ENCODE measurements at regions not wholly inside any gene's neighbourhood (a gene's known extent, or its start where the extent isn't known, plus 50 kb on each side); places are given as distances from the start of the nearest gene placed in this dataset.

- no peak overlapping the region for H3K27ac ChIP-seq (ENCODE audit: low read depth, low read length)
- no peaks in the 10 kb centered on the region for H3K9me2 ChIP-seq (replicated peaks; ENCODE audit: insufficient read depth, low read length)
- H3K36me3 ChIP-seq (ENCODE audit: low read length): no peaks in the 10 kb centered on the region
- no peaks in the 10 kb centered on the region for H3K79me2 ChIP-seq (ENCODE audit: insufficient read depth, low read length)
- H3K9me3 ChIP-seq (ENCODE audit: insufficient read depth, low read length): no peaks in the 10 kb centered on the region
- no peak for TF ChIP-seq EZH2phosphoT487 (conservative IDR thresholded peaks at IDR 0.05; ENCODE audit: low read length)
- TF ChIP-seq, protein P1, sequence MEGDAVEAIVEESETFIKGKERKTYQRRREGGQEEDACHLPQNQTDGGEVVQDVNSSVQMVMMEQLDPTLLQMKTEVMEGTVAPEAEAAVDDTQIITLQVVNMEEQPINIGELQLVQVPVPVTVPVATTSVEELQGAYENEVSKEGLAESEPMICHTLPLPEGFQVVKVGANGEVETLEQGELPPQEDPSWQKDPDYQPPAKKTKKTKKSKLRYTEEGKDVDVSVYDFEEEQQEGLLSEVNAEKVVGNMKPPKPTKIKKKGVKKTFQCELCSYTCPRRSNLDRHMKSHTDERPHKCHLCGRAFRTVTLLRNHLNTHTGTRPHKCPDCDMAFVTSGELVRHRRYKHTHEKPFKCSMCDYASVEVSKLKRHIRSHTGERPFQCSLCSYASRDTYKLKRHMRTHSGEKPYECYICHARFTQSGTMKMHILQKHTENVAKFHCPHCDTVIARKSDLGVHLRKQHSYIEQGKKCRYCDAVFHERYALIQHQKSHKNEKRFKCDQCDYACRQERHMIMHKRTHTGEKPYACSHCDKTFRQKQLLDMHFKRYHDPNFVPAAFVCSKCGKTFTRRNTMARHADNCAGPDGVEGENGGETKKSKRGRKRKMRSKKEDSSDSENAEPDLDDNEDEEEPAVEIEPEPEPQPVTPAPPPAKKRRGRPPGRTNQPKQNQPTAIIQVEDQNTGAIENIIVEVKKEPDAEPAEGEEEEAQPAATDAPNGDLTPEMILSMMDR (IDR thresholded peaks at IDR 0.05; ENCODE audit: insufficient read depth, low read length, poor library complexity, severe bottlenecking): no peak
- H2AFZ ChIP-seq (ENCODE audit: low read depth, low read length, severe bottlenecking): no peak overlapping the region
- no peaks in the 10 kb centered on the region for H3K27me3 ChIP-seq (ENCODE audit: low read length)
- no peaks in the 10 kb centered on the region for H3F3A ChIP-seq (ENCODE audit: insufficient read depth)
- no peak overlapping the region for H3K9ac ChIP-seq (ENCODE audit: low read length)
- H4K20me1 ChIP-seq (ENCODE audit: low read depth, low read length): no peaks in the 10 kb centered on the region
- no peak overlapping the region for H3K4me3 ChIP-seq (ENCODE audit: insufficient read depth, low read length, poor library complexity, severe bottlenecking)
- no peak overlapping the region for H3K4me2 ChIP-seq (ENCODE audit: low read depth, low read length, poor library complexity, severe bottlenecking)
These were observed 188.2 kb upstream of the PREP start for GRCh38 chr6:105591053-105591452.

DNA sequence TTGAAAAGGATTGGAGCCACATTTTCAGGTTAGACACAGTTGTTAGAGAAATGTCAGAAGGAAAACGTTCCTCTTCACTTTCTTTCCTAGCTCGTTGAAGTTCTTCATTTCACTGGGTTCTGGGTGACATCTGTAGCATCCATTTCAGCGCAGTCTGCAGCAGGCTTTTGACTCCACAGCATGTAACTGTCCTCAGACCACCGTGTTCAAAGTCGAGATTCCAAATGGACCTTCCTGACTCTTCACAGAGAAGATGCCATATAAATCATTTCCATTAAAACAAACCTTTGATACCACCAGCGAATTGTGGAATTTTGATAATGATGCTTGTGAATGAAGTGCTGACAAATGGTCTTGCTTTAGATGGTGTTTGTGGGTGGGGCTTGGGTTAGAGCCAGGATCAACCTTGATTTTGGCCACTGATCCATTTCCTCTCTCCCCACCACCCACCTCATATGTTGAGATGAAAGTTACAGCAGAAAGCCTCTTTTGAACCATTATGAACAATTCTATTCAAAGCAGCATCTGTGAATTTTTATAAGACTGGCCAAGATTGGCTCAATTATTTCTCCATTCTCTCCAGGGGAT is 185.3 kb upstream of the PREP start:
- Histone ChIP-seq H3F3A (ENCODE audit: insufficient read depth) (no peaks in the 10 kb centered on the region), H3K9me3 (ENCODE audit: insufficient read depth, low read length) (no peaks in the 10 kb centered on the region), H2AFZ (ENCODE audit: low read depth, low read length, severe bottlenecking) (no peak overlapping the region), H3K4me3 (ENCODE audit: insufficient read depth, low read length, poor library complexity, severe bottlenecking) (no peak overlapping the region), H4K20me1 (ENCODE audit: low read depth, low read length) (no peaks in the 10 kb centered on the region), H3K9me2 (replicated peaks; ENCODE audit: insufficient read depth, low read length) (no peaks in the 10 kb centered on the region), H3K4me2 (ENCODE audit: low read depth, low read length, poor library complexity, severe bottlenecking) (no peak overlapping the region), H3K9ac (ENCODE audit: low read length) (no peak overlapping the region), H3K79me2 (ENCODE audit: insufficient read depth, low read length) (no peaks in the 10 kb centered on the region), H3K27ac (ENCODE audit: low read depth, low read length) (no peak overlapping the region), H3K36me3 (ENCODE audit: low read length) (no peaks in the 10 kb centered on the region), H3K27me3 (ENCODE audit: low read length) (no peaks in the 10 kb centered on the region)
- TF ChIP-seq, protein P1 (IDR thresholded peaks at IDR 0.05; ENCODE audit: insufficient read depth, low read length, poor library complexity, severe bottlenecking): no peak
- no peak for TF ChIP-seq EZH2phosphoT487 (conservative IDR thresholded peaks at IDR 0.05; ENCODE audit: low read length)

DNA sequence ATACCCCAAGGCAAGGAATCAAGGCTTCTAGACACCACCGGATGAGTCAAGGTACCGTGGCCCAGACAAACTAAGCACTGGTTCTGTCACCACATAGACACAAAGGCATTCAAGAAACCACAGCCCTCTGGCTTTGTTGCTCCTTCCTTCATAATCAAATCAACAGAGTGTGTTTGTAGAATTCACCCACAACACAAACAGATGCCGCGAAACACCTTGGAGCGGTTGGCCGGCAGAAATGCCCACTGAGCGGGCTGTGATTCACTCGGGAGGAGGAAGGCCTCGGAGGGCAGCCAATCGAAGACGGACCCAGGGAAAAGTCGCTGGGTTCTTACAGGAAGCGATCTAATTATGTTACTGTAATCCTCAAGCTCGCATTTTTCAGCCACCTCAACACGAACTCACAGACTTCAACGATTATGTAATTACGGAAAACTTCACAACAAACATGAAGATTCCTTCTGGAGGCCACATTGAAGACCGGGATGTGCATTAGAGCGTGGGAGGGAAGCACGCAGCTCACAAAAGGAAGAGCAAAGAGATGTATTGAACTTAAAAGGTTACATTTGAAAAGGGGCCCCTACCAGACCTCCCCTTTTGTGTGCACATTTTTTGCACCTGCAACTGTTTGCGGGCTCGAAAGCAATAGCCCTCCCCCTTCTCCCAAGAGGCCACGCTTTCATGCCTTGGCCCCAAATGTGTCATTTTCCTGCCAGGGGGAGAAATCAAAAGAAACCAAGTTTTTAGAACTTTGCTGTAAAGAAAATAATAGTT is 184.7 kb upstream of the PREP start:
- H3K4me3 ChIP-seq (ENCODE audit: insufficient read depth, low read length, poor library complexity, severe bottlenecking): no peak overlapping the region
- H3F3A ChIP-seq (ENCODE audit: insufficient read depth): no peaks in the 10 kb centered on the region
- TF ChIP-seq, protein P1 (IDR thresholded peaks at IDR 0.05; ENCODE audit: insufficient read depth, low read length, poor library complexity, severe bottlenecking): no peak
- TF ChIP-seq EZH2phosphoT487 (conservative IDR thresholded peaks at IDR 0.05; ENCODE audit: low read length): no peak
- no peaks in the 10 kb centered on the region for H4K20me1 ChIP-seq (ENCODE audit: low read depth, low read length)
- no peak overlapping the region for H3K9ac ChIP-seq (ENCODE audit: low read length)
- H3K4me2 ChIP-seq (ENCODE audit: low read depth, low read length, poor library complexity, severe bottlenecking): no peak overlapping the region
- no peaks in the 10 kb centered on the region for H3K36me3 ChIP-seq (ENCODE audit: low read length)
- no peaks in the 10 kb centered on the region for H3K27me3 ChIP-seq (ENCODE audit: low read length)
- H3K9me2 ChIP-seq (replicated peaks; ENCODE audit: insufficient read depth, low read length): no peaks in the 10 kb centered on the region
- no peaks in the 10 kb centered on the region for H3K9me3 ChIP-seq (ENCODE audit: insufficient read depth, low read length)
- H3K79me2 ChIP-seq (ENCODE audit: insufficient read depth, low read length): no peaks in the 10 kb centered on the region
- no peak overlapping the region for H3K27ac ChIP-seq (ENCODE audit: low read depth, low read length)
- no peak overlapping the region for H2AFZ ChIP-seq (ENCODE audit: low read depth, low read length, severe bottlenecking)
